GM10248 (cell line): ENCODE measurements at regions not wholly inside any gene's neighbourhood (a gene's known extent, or its start where the extent isn't known, plus 50 kb on each side); places are given as distances from the start of the nearest gene placed in this dataset.
"Not testable (repeated sequence)": the region's sequence is repeated elsewhere in the genome, so short reads cannot be mapped to it uniquely, and the experiment has no call there.

Experiments
- CTCF ChIA-PET: fragments of 300-600 bp; sonication (Branson Sonifier 250); formaldehyde crosslinking; extraction: SDS; loops from one replicate; lab custom pipeline; 2021; ENCODE audit warnings: antibody characterized with exemption; lab: Yijun Ruan, JAX
- POLR2A ChIA-PET: fragments of 350-650 bp; sonication (Branson Sonifier 250); formaldehyde crosslinking; extraction: SDS; loops from one replicate; lab custom pipeline; 2020; ENCODE audit warnings: antibody characterized with exemption; lab: Yijun Ruan, JAX
- DNase-seq: peaks from one replicate; pipeline ENCODE4 v3.0.0; 2012; ENCODE audit errors: extremely low spot score
- TF ChIP-seq, protein P1 (sequence below): IDR thresholded peaks from 2 replicates; pipeline ENCODE4 v1.5.1; 2012; ENCODE audit warnings: mild to moderate bottlenecking, low read depth; ENCODE audit errors: extremely low read depth, missing control alignments, control extremely low read depth

DNA sequence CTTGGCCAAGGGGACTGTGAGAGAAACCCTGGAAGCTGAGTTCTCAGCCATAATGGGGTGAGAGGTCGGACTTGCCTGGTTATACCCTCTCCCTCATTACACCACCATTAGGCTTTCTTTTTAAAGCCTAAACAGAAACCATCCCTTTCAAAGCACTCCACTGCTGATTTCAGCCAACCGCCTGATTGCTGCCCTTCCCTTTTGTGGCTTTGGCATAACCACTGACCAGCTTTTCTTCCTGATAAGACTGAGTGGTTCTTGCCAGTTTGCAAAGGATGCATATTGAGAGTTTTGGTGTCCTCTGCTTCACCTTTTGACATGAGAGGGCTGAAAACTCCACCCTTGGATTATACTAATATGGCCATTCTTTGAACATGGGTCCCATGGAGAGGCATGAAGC, 308.2 kb upstream of the GOT2 start:
- CTCF ChIA-PET = interaction anchor here (1.3 kb wide), 2 partner anchors 13 to 15 kb away, joined by 3 to 4 read pairs; no protein-coding TSS in a partner anchor
- TF ChIP-seq, protein P1, sequence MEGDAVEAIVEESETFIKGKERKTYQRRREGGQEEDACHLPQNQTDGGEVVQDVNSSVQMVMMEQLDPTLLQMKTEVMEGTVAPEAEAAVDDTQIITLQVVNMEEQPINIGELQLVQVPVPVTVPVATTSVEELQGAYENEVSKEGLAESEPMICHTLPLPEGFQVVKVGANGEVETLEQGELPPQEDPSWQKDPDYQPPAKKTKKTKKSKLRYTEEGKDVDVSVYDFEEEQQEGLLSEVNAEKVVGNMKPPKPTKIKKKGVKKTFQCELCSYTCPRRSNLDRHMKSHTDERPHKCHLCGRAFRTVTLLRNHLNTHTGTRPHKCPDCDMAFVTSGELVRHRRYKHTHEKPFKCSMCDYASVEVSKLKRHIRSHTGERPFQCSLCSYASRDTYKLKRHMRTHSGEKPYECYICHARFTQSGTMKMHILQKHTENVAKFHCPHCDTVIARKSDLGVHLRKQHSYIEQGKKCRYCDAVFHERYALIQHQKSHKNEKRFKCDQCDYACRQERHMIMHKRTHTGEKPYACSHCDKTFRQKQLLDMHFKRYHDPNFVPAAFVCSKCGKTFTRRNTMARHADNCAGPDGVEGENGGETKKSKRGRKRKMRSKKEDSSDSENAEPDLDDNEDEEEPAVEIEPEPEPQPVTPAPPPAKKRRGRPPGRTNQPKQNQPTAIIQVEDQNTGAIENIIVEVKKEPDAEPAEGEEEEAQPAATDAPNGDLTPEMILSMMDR = no peak
- POLR2A ChIA-PET = no interaction called here
- no peak for DNase-seq

DNA sequence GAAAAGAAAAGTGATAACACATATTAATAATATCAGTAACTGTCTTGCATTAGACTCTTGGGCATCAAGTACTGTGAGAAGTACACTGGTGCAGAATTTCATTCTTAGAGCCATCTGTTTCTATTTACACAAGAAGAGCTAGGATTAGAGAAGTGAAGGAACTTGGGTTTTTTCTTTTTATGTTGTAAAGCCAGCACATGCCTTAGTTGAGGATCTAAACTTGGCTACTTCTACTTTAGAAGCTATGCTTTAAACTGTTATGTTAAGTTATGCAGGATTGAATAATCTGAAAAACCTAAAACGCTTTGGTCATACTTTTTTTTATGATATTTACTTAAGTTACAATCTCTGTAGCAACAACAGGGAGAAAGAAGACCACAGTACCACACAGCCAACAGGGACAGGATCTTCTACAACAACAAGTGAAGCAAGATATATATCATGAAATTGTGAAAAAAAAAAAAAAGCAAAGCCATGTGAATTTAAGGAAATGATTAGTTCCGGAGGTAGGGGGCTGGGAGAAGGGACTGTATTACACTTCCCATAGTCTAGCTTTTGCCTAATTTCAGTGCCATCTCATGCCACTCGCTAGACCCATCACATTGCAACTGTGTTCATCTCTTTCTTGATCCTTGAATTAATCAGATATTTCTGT, 305.1 kb upstream of the GOT2 start:
- ChIA-PET CTCF (interaction anchor here (1.6 kb wide), 1 partner anchor 11 kb away, joined by 6 read pairs; no protein-coding TSS in a partner anchor), POLR2A (no interaction called here)
- no peak for DNase-seq
- TF ChIP-seq, protein P1 = no peak

DNA sequence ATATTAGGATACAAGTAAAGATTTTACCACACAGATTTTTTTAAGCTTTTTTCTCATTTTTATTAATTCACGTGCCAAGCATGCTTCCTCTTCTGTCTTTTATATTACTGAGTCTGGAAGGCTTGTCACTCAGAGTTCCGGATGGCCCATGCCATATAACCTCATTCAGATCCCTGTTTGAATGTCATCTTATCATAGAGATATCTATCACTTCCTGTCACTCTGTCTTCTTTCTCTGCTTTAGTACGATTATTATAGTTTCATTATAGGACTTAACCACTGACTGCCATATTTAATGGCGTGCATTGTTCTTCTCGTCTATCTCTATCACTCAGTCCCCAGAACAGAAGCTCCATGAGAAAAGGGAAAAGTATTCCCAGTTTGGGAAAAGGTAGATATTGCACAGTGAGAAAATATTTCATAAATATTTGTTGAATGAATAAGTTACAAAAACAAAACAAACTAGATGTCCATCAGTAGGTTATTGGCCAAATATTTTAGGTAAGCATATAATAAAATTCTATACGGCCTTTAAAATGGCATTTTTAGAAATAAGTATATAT, 296.9 kb upstream of the GOT2 start:
- ChIA-PET POLR2A (no interaction called here), CTCF (no interaction called here)
- DNase-seq = no peak
- TF ChIP-seq, protein P1 = no peak

DNA sequence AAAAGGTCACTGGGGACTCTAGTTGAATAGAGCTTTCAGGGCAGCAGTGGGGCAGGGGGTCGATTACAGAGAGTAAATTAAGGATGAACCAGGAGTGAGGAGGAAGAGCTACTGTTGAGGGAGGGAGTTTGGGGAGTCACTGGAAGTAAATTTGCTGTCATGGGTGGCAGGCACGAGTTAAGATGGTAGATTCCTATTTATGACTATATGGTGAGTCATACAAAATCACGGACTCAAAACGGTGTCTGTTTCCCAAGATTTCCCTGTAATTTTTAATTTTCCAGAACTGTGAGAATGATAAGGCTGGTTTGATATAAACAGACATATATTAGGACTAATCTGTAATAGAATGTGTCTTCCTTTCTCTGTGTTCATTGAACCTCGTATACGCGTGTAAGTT, 287.6 kb upstream of the GOT2 start:
- POLR2A ChIA-PET = no interaction called here
- TF ChIP-seq, protein P1 = no peak
- no peak for DNase-seq
- CTCF ChIA-PET = no interaction called here

DNA sequence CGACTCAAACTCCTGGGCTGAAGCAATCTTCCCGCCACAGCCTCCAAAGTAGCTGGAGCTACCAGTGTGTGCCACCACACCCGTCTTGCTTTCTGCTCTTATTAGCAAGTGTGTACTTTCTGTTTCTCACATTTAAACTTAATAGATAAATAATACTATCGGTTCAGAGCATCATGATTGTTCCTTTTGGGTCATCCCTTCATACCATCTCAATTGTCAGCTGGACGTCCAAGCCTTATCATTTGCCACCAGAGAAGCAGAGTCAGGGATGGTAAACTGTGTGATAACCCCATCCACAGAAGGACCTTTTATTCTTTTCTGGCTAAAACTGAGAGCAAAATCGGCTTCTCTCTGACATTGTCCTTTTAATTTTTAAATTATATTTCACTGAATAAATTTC, 279.8 kb upstream of the GOT2 start:
- POLR2A ChIA-PET = no interaction called here

DNA sequence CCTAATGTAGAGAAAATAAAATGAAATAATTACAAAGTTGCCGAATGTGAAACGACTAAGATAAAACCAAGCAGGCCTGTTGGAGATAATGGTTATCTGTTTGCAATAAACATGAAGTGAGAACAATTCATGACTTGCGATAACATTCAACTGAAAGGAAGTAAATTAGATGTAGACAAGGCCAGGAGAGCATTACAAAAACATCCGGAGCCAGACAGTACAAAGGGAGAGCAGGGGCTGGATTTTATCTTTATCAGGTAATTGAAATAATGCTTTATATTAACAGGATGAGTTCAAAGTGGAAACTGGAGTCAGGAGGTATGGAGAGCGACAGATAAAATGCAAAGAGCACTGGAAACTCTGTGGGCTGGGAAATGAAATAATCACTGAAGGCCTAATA, 265.6 kb upstream of the GOT2 start:
- ChIA-PET CTCF (interaction anchor here (0.8 kb wide), 1 partner anchor 185 kb away, joined by 3 read pairs; no protein-coding TSS in a partner anchor), POLR2A (no interaction called here)
- no peak for DNase-seq
- TF ChIP-seq, protein P1 = no peak

More for the DNA sequence above, 279.8 kb upstream of the GOT2 start:
- no peak for DNase-seq
- CTCF ChIA-PET = no interaction called here
- TF ChIP-seq, protein P1 = no peak

DNA sequence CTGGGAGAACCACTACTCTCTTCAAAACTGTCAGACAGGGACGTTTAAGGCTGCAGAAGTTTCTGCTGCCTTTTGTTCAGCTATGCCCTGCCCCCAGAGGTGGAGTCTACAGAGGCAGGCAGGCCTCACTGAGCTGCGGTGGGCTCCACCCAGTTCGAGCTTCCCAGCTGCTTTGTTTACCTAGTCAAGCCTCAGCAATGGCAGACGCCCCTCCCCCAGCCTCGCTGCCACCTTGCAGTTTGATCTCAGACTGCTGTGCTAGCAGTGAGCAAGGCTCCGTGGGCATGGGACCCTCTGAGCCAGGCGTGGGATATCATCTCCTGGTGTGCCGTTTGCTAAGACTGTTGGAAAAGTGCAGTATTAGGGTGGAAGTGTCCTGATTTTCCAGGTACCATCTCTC, 258.6 kb upstream of the GOT2 start:
- POLR2A ChIA-PET, DNase-seq, CTCF ChIA-PET: not testable (repeated sequence)

DNA sequence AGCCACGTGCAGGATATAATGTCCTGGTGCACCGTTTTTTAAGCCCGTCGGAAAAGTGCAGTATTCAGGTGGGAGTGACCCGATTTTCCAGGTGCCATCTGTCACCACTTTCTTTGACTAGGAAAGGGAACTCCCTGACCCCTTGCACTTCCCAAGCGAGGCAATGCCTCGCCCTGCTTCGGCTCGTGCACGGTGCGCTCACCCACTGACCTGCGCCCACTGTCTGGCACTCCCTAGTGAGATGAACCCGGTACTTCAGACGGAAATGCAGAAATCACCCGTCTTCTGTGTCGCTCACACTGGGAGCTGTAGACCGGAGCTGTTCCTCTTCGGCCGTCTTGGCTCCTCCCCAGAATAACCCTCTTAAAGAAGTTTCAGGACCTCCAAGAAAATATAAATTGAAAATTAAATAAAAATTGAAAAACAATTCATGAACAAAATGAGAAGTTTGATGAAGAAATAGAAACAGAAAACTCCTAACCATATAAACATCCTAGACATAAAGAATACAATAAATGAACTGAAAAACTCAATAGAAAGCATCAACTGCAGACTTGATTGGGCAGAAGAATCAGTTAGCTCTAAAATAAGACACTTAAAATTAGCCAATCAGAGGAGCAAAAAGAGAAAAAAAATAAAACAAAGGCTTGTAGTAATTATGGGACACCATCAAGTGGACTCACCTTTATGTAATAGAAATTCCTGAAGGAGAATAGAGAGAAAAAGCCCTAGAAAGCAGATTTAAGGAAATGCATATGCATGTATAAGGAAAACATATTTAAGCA, 249.3 kb upstream of the GOT2 start:
- CTCF ChIA-PET, POLR2A ChIA-PET, DNase-seq: not testable (repeated sequence)
